ENCODE measurements at regions not wholly inside any gene's neighbourhood (a gene's known extent, or its start where the extent isn't known, plus 50 kb on each side); places are given as distances from the start of the nearest gene placed in this dataset.

DNA sequence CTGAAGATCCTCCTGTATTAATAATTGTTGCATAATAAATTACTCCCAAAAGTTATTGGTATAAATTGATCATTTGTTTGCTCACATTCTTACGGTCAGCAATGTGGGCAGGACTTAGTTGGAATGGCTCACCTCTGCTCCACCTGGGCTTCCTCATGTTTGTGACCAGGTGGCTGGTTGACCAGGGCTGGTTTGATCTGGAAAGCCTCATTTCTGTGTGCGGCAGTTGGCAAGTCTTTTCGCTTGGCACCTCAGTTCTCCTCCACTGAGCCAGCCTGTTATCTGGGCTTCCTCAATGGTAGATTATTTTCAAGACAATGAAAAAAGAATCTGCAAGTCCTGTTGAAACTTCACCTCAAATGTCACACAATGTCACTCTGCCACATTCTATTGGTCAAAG, 301.1 kb downstream of the TBL1XR1 start:
- TF ChIP-seq NR1H2 (CRISPR knock-in tag; IDR thresholded peaks at IDR 0.05) (no peak), FOXP1 (CRISPR knock-in tag; IDR thresholded peaks at IDR 0.05; ENCODE audit: borderline replicate concordance) (no peak)
- TF ChIP-seq, protein P1, sequence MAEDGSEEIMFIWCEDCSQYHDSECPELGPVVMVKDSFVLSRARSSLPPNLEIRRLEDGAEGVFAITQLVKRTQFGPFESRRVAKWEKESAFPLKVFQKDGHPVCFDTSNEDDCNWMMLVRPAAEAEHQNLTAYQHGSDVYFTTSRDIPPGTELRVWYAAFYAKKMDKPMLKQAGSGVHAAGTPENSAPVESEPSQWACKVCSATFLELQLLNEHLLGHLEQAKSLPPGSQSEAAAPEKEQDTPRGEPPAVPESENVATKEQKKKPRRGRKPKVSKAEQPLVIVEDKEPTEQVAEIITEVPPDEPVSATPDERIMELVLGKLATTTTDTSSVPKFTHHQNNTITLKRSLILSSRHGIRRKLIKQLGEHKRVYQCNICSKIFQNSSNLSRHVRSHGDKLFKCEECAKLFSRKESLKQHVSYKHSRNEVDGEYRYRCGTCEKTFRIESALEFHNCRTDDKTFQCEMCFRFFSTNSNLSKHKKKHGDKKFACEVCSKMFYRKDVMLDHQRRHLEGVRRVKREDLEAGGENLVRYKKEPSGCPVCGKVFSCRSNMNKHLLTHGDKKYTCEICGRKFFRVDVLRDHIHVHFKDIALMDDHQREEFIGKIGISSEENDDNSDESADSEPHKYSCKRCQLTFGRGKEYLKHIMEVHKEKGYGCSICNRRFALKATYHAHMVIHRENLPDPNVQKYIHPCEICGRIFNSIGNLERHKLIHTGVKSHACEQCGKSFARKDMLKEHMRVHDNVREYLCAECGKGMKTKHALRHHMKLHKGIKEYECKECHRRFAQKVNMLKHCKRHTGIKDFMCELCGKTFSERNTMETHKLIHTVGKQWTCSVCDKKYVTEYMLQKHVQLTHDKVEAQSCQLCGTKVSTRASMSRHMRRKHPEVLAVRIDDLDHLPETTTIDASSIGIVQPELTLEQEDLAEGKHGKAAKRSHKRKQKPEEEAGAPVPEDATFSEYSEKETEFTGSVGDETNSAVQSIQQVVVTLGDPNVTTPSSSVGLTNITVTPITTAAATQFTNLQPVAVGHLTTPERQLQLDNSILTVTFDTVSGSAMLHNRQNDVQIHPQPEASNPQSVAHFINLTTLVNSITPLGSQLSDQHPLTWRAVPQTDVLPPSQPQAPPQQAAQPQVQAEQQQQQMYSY (CRISPR knock-in tag; IDR thresholded peaks at IDR 0.05) = no peak
- TF ChIP-seq, protein P2, sequence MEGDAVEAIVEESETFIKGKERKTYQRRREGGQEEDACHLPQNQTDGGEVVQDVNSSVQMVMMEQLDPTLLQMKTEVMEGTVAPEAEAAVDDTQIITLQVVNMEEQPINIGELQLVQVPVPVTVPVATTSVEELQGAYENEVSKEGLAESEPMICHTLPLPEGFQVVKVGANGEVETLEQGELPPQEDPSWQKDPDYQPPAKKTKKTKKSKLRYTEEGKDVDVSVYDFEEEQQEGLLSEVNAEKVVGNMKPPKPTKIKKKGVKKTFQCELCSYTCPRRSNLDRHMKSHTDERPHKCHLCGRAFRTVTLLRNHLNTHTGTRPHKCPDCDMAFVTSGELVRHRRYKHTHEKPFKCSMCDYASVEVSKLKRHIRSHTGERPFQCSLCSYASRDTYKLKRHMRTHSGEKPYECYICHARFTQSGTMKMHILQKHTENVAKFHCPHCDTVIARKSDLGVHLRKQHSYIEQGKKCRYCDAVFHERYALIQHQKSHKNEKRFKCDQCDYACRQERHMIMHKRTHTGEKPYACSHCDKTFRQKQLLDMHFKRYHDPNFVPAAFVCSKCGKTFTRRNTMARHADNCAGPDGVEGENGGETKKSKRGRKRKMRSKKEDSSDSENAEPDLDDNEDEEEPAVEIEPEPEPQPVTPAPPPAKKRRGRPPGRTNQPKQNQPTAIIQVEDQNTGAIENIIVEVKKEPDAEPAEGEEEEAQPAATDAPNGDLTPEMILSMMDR (IDR thresholded peaks at IDR 0.05) = no peak

All from WTC11 (cell line).